ENCODE measurements at regions not wholly inside any gene's neighbourhood (a gene's known extent, or its start where the extent isn't known, plus 50 kb on each side); places are given as distances from the start of the nearest gene placed in this dataset.

- no peak for DNase-seq
- Histone ChIP-seq H4K20me1 (ENCODE audit: insufficient read depth, low read length) (no peaks in the 10 kb centered on the region), H3K27ac (ENCODE audit: low read length) (no peak overlapping the region), H3K9me3 (replicated peaks; ENCODE audit: insufficient read depth, low read length) (no peaks in the 10 kb centered on the region), H3K36me3 (replicated peaks; ENCODE audit: insufficient read depth, low read length) (no peaks in the 10 kb centered on the region), H3K27me3 (replicated peaks; ENCODE audit: insufficient read depth, low read length) (no peaks in the 10 kb centered on the region), H3F3A (ENCODE audit: insufficient read depth, low read length) (no peaks in the 10 kb centered on the region), H3K4me3 (ENCODE audit: low read length) (no peak overlapping the region), H3K9me2 (replicated peaks; ENCODE audit: insufficient read depth, low read length) (no peaks in the 10 kb centered on the region), H3K4me1 (ENCODE audit: low read length) (no peaks in the 10 kb centered on the region), H3K4me2 (ENCODE audit: low read depth, low read length) (no peak overlapping the region), H3K9ac (ENCODE audit: low read length) (no peak overlapping the region), H3K79me2 (ENCODE audit: low read length) (no peaks in the 10 kb centered on the region), H2AFZ (ENCODE audit: low read length) (no peak overlapping the region)
- TF ChIP-seq CTCF (IDR thresholded peaks at IDR 0.05; ENCODE audit: low read length) (no peak), EZH2phosphoT487 (IDR thresholded peaks at IDR 0.05; ENCODE audit: low read length) (no peak), EZH2 (optimal IDR thresholded peaks at IDR 0.05; ENCODE audit: low read depth, low read length) (no peak)
Measured at GRCh38 chr2:204492417-204492816, 52.9 kb upstream of the PARD3B start.

- no peaks in the 10 kb centered on the region for H3K9me3 ChIP-seq (replicated peaks; ENCODE audit: insufficient read depth, low read length)
- no peak for TF ChIP-seq EZH2 (optimal IDR thresholded peaks at IDR 0.05; ENCODE audit: low read depth, low read length)
- no peak for TF ChIP-seq EZH2phosphoT487 (IDR thresholded peaks at IDR 0.05; ENCODE audit: low read length)
- no peak for TF ChIP-seq CTCF (IDR thresholded peaks at IDR 0.05; ENCODE audit: low read length)
- no peak for DNase-seq
- no peak overlapping the region for H3K9ac ChIP-seq (ENCODE audit: low read length)
- no peak overlapping the region for H2AFZ ChIP-seq (ENCODE audit: low read length)
- H3K4me1 ChIP-seq (ENCODE audit: low read length) = no peaks in the 10 kb centered on the region
- no peaks in the 10 kb centered on the region for H3K36me3 ChIP-seq (replicated peaks; ENCODE audit: insufficient read depth, low read length)
- no peaks in the 10 kb centered on the region for H3K79me2 ChIP-seq (ENCODE audit: low read length)
- no peak overlapping the region for H3K4me3 ChIP-seq (ENCODE audit: low read length)
- H3F3A ChIP-seq (ENCODE audit: insufficient read depth, low read length) = no peaks in the 10 kb centered on the region
- H3K4me2 ChIP-seq (ENCODE audit: low read depth, low read length) = no peak overlapping the region
- H3K9me2 ChIP-seq (replicated peaks; ENCODE audit: insufficient read depth, low read length) = no peaks in the 10 kb centered on the region
- no peaks in the 10 kb centered on the region for H3K27me3 ChIP-seq (replicated peaks; ENCODE audit: insufficient read depth, low read length)
- no peaks in the 10 kb centered on the region for H4K20me1 ChIP-seq (ENCODE audit: insufficient read depth, low read length)
- no peak overlapping the region for H3K27ac ChIP-seq (ENCODE audit: low read length)
Measured at GRCh38 chr2:204494681-204495080, 50.6 kb upstream of the PARD3B start.

- no peak overlapping the region for H3K27ac ChIP-seq (ENCODE audit: low read length)
- DNase-seq = no peak
- no peaks in the 10 kb centered on the region for H3K4me1 ChIP-seq (ENCODE audit: low read length)
Measured at GRCh38 chr2:204495381-204495780, 49.9 kb upstream of the PARD3B start.

More at GRCh38 chr2:204495381-204495780, 49.9 kb upstream of the PARD3B start:
- no peaks in the 10 kb centered on the region for H3K36me3 ChIP-seq (replicated peaks; ENCODE audit: insufficient read depth, low read length)
- H2AFZ ChIP-seq (ENCODE audit: low read length) = no peak overlapping the region
- TF ChIP-seq EZH2phosphoT487 (IDR thresholded peaks at IDR 0.05; ENCODE audit: low read length) = no peak
- no peak for TF ChIP-seq CTCF (IDR thresholded peaks at IDR 0.05; ENCODE audit: low read length)
- no peak for TF ChIP-seq EZH2 (optimal IDR thresholded peaks at IDR 0.05; ENCODE audit: low read depth, low read length)
- no peaks in the 10 kb centered on the region for H3F3A ChIP-seq (ENCODE audit: insufficient read depth, low read length)
- no peak overlapping the region for H3K4me3 ChIP-seq (ENCODE audit: low read length)
- no peak overlapping the region for H3K9ac ChIP-seq (ENCODE audit: low read length)
- H3K9me3 ChIP-seq (replicated peaks; ENCODE audit: insufficient read depth, low read length) = no peaks in the 10 kb centered on the region
- H4K20me1 ChIP-seq (ENCODE audit: insufficient read depth, low read length) = no peaks in the 10 kb centered on the region
- H3K9me2 ChIP-seq (replicated peaks; ENCODE audit: insufficient read depth, low read length) = no peaks in the 10 kb centered on the region
- no peak overlapping the region for H3K4me2 ChIP-seq (ENCODE audit: low read depth, low read length)
- no peaks in the 10 kb centered on the region for H3K27me3 ChIP-seq (replicated peaks; ENCODE audit: insufficient read depth, low read length)
- no peaks in the 10 kb centered on the region for H3K79me2 ChIP-seq (ENCODE audit: low read length)
